GM18907 (cell line): ENCODE measurements at regions not wholly inside any gene's neighbourhood (a gene's known extent, or its start where the extent isn't known, plus 50 kb on each side); places are given as distances from the start of the nearest gene placed in this dataset.
"Not testable (repeated sequence)": the region's sequence is repeated elsewhere in the genome, so short reads cannot be mapped to it uniquely, and the experiment has no call there.

Source experiments
- ATAC-seq: cut with Tn5 transposase; IDR thresholded peaks from one replicate; pipeline ENCODE4 v1.9.1; 2021; ENCODE audit warnings: mild to moderate bottlenecking, moderate library complexity; ENCODE audit not compliant: unreplicated experiment

- no peak for ATAC-seq
These were observed 352.4 kb downstream of the BRD1 start for GRCh38 chr22:49475253-49475652.

- ATAC-seq: no peak
These were observed 354.4 kb downstream of the BRD1 start for GRCh38 chr22:49473286-49473685.

- no peak for ATAC-seq
These were observed 356.8 kb downstream of the BRD1 start for GRCh38 chr22:49470741-49471503.

GRCh38 chr22:49469896-49470740 lies 357.6 kb downstream of the BRD1 start:
- no peak for ATAC-seq

GRCh38 chr22:49468487-49469198 lies 359.0 kb downstream of the BRD1 start:
- ATAC-seq: no peak

GRCh38 chr22:49466878-49467595 lies 360.6 kb downstream of the BRD1 start:
- ATAC-seq: no peak

GRCh38 chr22:49464037-49464436 lies 363.6 kb downstream of the BRD1 start:
- no peak for ATAC-seq

- ATAC-seq: no peak
These were observed 364.9 kb downstream of the BRD1 start for GRCh38 chr22:49462795-49463194.

- no peak for ATAC-seq
These were observed 365.4 kb downstream of the BRD1 start for GRCh38 chr22:49462291-49462690.

GRCh38 chr22:49461674-49462073 lies 366.0 kb downstream of the BRD1 start:
- ATAC-seq: no peak

GRCh38 chr22:49460592-49461281 lies 366.9 kb downstream of the BRD1 start:
- ATAC-seq: no peak

- ATAC-seq: no peak
These were observed 367.6 kb downstream of the BRD1 start for GRCh38 chr22:49460091-49460490.

- ATAC-seq: no peak
These were observed 369.0 kb downstream of the BRD1 start for GRCh38 chr22:49458708-49459099.

GRCh38 chr22:49457946-49458707 lies 369.5 kb downstream of the BRD1 start:
- no peak for ATAC-seq

GRCh38 chr22:49457146-49457545 lies 370.5 kb downstream of the BRD1 start:
- no peak for ATAC-seq

GRCh38 chr22:49455595-49455994 lies 372.1 kb downstream of the BRD1 start:
- ATAC-seq: no peak

- ATAC-seq: no peak
These were observed 372.9 kb downstream of the BRD1 start for GRCh38 chr22:49454726-49455125.

GRCh38 chr22:49453771-49454170 lies 373.9 kb downstream of the BRD1 start:
- ATAC-seq: no peak

GRCh38 chr22:49453019-49453418 lies 374.7 kb downstream of the BRD1 start:
- ATAC-seq: not testable (repeated sequence)
